Tibial artery (tissue), 4 donors: ENCODE measurements at regions not wholly inside any gene's neighbourhood (a gene's known extent, or its start where the extent isn't known, plus 50 kb on each side); places are given as distances from the start of the nearest gene placed in this dataset.

Experiments used
- DNase-seq, 2 donors: peaks; one replicate each; pipeline ENCODE4 v3.0.0-alpha.2; 2019
- H3K27ac ChIP-seq, 2 donors: fragments of 200-600 bp; sonication (generic) in 1 of 2; 1 replicate in 1 of 2; 2 replicates in 1 of 2; pipeline ENCODE4 v1.5.1; 2018 to 2019; ENCODE audit warnings: mild to moderate bottlenecking in 1 of 2
- H3K27me3 ChIP-seq, 2 donors: fragments of 200-600 bp; sonication (generic) in 1 of 2; one replicate each; pipeline versions ENCODE4 v1.5.1 to v1.6.0; 2016 to 2019
- H3K36me3 ChIP-seq, 3 donors: fragments of 200-600 bp; sonication (generic) in 2 of 3; one replicate each; pipeline ENCODE4 v1.5.1; 2016 to 2019; ENCODE audit warnings: mild to moderate bottlenecking in 2 of 3
- H3K4me1 ChIP-seq, 4 donors: fragments of 200-600 bp; sonication (generic) in 2 of 4; 1 replicate in 3 of 4; 2 replicates in 1 of 4; pipeline ENCODE4 v1.5.1; 2016 to 2019
- H3K4me3 ChIP-seq, 2 donors: fragments of 200-600 bp; sonication (generic) in 1 of 2; 1 replicate in 1 of 2; 2 replicates in 1 of 2; pipeline ENCODE4 v1.5.1; 2018 to 2019; ENCODE audit warnings: mild to moderate bottlenecking in 2 of 2
- H3K9me3 ChIP-seq, 3 donors: fragments of 200-600 bp; sonication (generic) in 1 of 3; one replicate each; pipeline ENCODE4 v1.5.1; 2016 to 2019
- intact Hi-C: fragments of 100-400 bp; cut with DNase I; formaldehyde crosslinking; loops from one replicate; pipeline ENCODE4 v1.15.0; 2023; ENCODE audit warnings: low total_unique reads
- TF ChIP-seq, protein P1 (sequence below), 2 experiments: fragments of 200-600 bp in 1 of 2; fragments of 450-650 bp in 1 of 2; IDR thresholded peaks; one replicate each; pipeline ENCODE4 v1.5.1; 2017 to 2019; ENCODE audit warnings: antibody characterized with exemption in 2 of 2, mild to moderate bottlenecking in 1 of 2, moderate library complexity in 1 of 2

DNA sequence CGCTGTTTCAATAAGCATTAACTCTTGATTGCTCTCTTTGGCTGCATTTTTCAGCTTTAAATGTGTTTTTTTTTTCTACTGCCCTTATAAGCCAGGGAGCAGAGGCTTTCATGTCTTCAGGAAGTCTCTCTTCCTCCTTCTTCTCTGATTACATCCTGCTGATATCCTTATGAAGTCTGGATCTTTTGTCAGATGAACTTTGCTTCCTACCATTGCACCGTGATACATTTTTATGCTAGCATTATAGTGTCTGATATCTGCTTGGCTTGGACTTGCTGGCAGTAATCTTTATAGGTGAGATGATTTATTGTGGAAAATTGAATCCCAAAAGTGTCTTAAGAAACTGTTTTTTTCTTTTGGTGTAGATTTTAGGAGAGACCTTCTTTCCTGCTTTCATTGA, 160.4 kb upstream of the CFAP20DC start:
- Histone ChIP-seq H3K4me3 (no peak overlapping the region), H3K36me3 (no peaks in the 10 kb centered on the region), H3K27me3 (no peaks in the 10 kb centered on the region), H3K27ac (no peak overlapping the region), H3K4me1 (no peaks in the 10 kb centered on the region), H3K9me3 (no peaks in the 10 kb centered on the region)
- TF ChIP-seq, protein P1, sequence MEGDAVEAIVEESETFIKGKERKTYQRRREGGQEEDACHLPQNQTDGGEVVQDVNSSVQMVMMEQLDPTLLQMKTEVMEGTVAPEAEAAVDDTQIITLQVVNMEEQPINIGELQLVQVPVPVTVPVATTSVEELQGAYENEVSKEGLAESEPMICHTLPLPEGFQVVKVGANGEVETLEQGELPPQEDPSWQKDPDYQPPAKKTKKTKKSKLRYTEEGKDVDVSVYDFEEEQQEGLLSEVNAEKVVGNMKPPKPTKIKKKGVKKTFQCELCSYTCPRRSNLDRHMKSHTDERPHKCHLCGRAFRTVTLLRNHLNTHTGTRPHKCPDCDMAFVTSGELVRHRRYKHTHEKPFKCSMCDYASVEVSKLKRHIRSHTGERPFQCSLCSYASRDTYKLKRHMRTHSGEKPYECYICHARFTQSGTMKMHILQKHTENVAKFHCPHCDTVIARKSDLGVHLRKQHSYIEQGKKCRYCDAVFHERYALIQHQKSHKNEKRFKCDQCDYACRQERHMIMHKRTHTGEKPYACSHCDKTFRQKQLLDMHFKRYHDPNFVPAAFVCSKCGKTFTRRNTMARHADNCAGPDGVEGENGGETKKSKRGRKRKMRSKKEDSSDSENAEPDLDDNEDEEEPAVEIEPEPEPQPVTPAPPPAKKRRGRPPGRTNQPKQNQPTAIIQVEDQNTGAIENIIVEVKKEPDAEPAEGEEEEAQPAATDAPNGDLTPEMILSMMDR (IDR thresholded peaks at IDR 0.05): no peak
- DNase-seq: no peak
- intact Hi-C loops: no loop called here

- H3K27me3 ChIP-seq: no peaks in the 10 kb centered on the region
- no peak for DNase-seq
Measured at GRCh38 chr3:59192473-59192872, 142.6 kb upstream of the CFAP20DC start.

GRCh38 chr3:59191651-59192050, 141.8 kb upstream of the CFAP20DC start:
- Histone ChIP-seq H3K4me1 (no peaks in the 10 kb centered on the region), H3K27ac (no peak overlapping the region), H3K9me3 (no peaks in the 10 kb centered on the region), H3K4me3 (no peak overlapping the region), H3K36me3 (no peaks in the 10 kb centered on the region), H3K27me3 (no peaks in the 10 kb centered on the region)
- TF ChIP-seq, protein P1 (IDR thresholded peaks at IDR 0.05): no peak
- intact Hi-C loops: no loop called here
- DNase-seq: no peak

More at GRCh38 chr3:59192473-59192872, 142.6 kb upstream of the CFAP20DC start:
- no peaks in the 10 kb centered on the region for H3K4me1 ChIP-seq
- H3K9me3 ChIP-seq: no peaks in the 10 kb centered on the region
- no peak overlapping the region for H3K4me3 ChIP-seq
- intact Hi-C loops: no loop called here
- TF ChIP-seq, protein P1 (IDR thresholded peaks at IDR 0.05): no peak
- H3K27ac ChIP-seq: no peak overlapping the region
- no peaks in the 10 kb centered on the region for H3K36me3 ChIP-seq

DNA sequence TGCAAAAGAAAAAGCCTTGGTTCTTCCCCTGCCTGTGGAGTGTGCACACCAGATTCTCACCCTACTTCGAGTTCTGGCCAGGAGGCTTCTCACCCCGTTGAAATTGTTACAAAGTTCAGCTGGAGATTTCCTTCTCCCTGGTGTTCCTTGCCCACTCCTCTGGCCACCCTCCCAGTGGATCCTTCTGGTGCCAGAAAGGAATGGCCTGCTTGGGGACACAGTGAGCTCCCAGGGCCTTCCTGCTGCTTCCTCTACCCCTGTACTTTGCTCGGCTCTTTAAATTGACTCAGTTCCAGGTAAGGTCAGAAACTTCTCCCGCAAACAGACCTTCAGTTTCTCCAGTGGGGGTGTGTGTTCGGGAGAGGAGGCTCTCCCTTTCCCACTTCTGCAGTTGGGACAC, 140.1 kb upstream of the CFAP20DC start:
- H3K4me1 ChIP-seq: no peaks in the 10 kb centered on the region
- DNase-seq: no peak
- TF ChIP-seq, protein P1 (IDR thresholded peaks at IDR 0.05): no peak
- intact Hi-C loops: no loop called here
- no peaks in the 10 kb centered on the region for H3K9me3 ChIP-seq
- H3K27ac ChIP-seq: no peak overlapping the region
- no peaks in the 10 kb centered on the region for H3K36me3 ChIP-seq
- H3K4me3 ChIP-seq: no peak overlapping the region
- no peaks in the 10 kb centered on the region for H3K27me3 ChIP-seq

DNA sequence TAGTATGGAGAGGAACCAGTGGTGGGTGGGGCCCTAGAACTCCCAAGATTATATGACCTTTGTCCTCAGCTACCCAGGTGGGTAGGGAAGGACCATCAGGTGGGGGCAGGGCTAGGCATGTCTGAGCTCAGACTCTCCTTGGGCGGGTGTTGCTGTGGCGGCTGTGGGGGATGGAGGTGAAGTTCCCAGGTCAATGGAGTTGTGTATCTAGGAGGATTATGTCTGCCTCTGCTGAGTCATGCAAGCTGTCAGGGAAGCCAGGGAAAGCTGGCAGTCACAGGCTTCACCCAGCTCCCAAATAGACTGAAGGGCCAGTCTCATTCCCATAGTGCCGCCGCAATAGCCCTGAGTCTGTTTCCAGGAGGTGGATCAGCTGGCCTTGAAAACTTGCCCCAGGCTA, 139.7 kb upstream of the CFAP20DC start:
- H3K27me3 ChIP-seq: no peaks in the 10 kb centered on the region
- TF ChIP-seq, protein P1 (IDR thresholded peaks at IDR 0.05): no peak
- intact Hi-C loops: no loop called here

DNA sequence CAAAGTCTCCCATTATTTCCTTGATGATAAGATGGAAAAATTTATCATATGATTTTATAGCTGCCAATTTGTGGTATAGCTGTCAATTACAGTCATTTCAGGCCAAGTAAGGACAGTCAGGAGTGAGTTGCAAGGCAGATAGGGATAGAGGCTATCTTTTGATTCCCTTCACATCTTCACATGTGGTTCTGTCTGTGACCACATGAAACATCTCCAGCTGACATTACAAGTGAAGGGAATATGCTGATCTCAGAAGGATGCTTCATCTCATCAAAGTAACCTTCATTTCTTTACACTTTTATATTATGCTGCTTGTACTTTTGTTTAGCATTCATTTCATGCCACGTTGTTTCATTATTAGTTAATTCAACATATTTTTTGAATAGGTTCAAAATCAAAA, 136.9 kb upstream of the CFAP20DC start:
- Histone ChIP-seq H3K4me3 (no peak overlapping the region), H3K4me1 (no peaks in the 10 kb centered on the region), H3K27ac (no peak overlapping the region), H3K9me3 (no peaks in the 10 kb centered on the region), H3K27me3 (no peaks in the 10 kb centered on the region), H3K36me3 (no peaks in the 10 kb centered on the region)
- no peak for DNase-seq
- intact Hi-C loops: no loop called here
- TF ChIP-seq, protein P1 (IDR thresholded peaks at IDR 0.05): no peak

More for the DNA sequence above, 139.7 kb upstream of the CFAP20DC start:
- no peak overlapping the region for H3K27ac ChIP-seq
- H3K4me1 ChIP-seq: no peaks in the 10 kb centered on the region
- no peaks in the 10 kb centered on the region for H3K9me3 ChIP-seq
- H3K4me3 ChIP-seq: no peak overlapping the region
- H3K36me3 ChIP-seq: no peaks in the 10 kb centered on the region
- no peak for DNase-seq
